H1 (cell line): ENCODE measurements at regions not wholly inside any gene's neighbourhood (a gene's known extent, or its start where the extent isn't known, plus 50 kb on each side); places are given as distances from the start of the nearest gene placed in this dataset.

Experiments used
- CTCF ChIA-PET: fragments of 300-600 bp; sonication (Branson Sonifier 250); formaldehyde crosslinking; loops from one replicate; lab custom pipeline; 2021; ENCODE audit not compliant: partially characterized antibody; lab: Charles Lee
- POLR2A ChIA-PET: fragments of 300-600 bp; sonication (Branson Sonifier 250); formaldehyde crosslinking; loops from one replicate; lab custom pipeline; 2021; ENCODE audit warnings: inconsistent platforms; ENCODE audit not compliant: partially characterized antibody; lab: Charles Lee
- DNase-seq, 2 experiments: peaks; one replicate each; pipeline versions ENCODE4 v3.0.0 to v3.0.0-alpha.2; 2010 to 2022; ENCODE audit warnings: low spot score in 2 of 2, low read depth in 1 of 2, mixed read lengths in 1 of 2
- FAIRE-seq: peaks from 2 replicates; lab custom pipeline; 2011; peaks lifted over from hg19 to GRCh38; lab: Jason Lieb, UNC
- H2AFZ ChIP-seq: 2 replicates; pipeline ENCODE4 v1.8.1; 2012; ENCODE audit warnings: low read length, inconsistent platforms
- H2AK5ac ChIP-seq: 2 replicates; pipeline ENCODE4 v1.6.1; 2013; ENCODE audit warnings: low read depth, low read length
- H2BK120ac ChIP-seq: replicated peaks from 2 replicates; pipeline ENCODE3; 2013; ENCODE audit warnings: low read depth, low read length, inconsistent platforms
- H2BK12ac ChIP-seq: 2 replicates; pipeline ENCODE4 v1.6.1; 2013; ENCODE audit warnings: low read depth, low read length
- H2BK15ac ChIP-seq: 2 replicates; pipeline ENCODE4 v1.6.1; 2013; ENCODE audit warnings: low read length
- H2BK20ac ChIP-seq: 2 replicates; pipeline ENCODE4 v1.6.1; 2013; ENCODE audit warnings: low read length
- H2BK5ac ChIP-seq: 2 replicates; pipeline ENCODE4 v1.6.1; 2013; ENCODE audit warnings: low read depth, low read length
- H3K14ac ChIP-seq: 2 replicates; pipeline ENCODE4 v1.6.1; 2013; ENCODE audit warnings: inconsistent platforms; ENCODE audit not compliant: insufficient read length
- H3K18ac ChIP-seq: 2 replicates; pipeline ENCODE4 v1.6.1; 2013; ENCODE audit warnings: low read length; ENCODE audit errors: extremely low read depth
- H3K23ac ChIP-seq: 2 replicates; pipeline ENCODE4 v1.6.1; 2013; ENCODE audit warnings: inconsistent platforms; ENCODE audit not compliant: insufficient read length
- H3K23me2 ChIP-seq: 2 replicates; pipeline ENCODE4 v1.6.1; 2013; ENCODE audit warnings: low read depth, low read length
- H3K27ac ChIP-seq: 2 replicates; pipeline ENCODE4 v1.6.1; 2011; ENCODE audit warnings: low read depth, low read length, inconsistent platforms
- H3K27me3 ChIP-seq, 4 experiments: replicated peaks in 1 of 4; 1 replicate in 1 of 4; 2 replicates in 3 of 4; pipeline versions ENCODE4 v1.6.1 to v1.8.1; 2011 to 2013; ENCODE audit warnings: low read length in 3 of 4, mild to moderate bottlenecking in 3 of 4, inconsistent platforms in 2 of 4, mixed read lengths in 2 of 4, moderate library complexity in 1 of 4; ENCODE audit not compliant: control insufficient read depth in 3 of 4, insufficient read depth in 3 of 4; ENCODE audit errors: extremely low read depth in 1 of 4
- H3K36me3 ChIP-seq, 4 experiments: 2 replicates each; pipeline versions ENCODE4 v1.6.1 to v1.8.1; 2011 to 2013; ENCODE audit warnings: mild to moderate bottlenecking in 4 of 4, low read length in 3 of 4, moderate library complexity in 2 of 4, control low read depth in 1 of 4, inconsistent platforms in 1 of 4; ENCODE audit not compliant: insufficient read depth in 4 of 4, control insufficient read depth in 2 of 4
- H3K4ac ChIP-seq: replicated peaks from 2 replicates; pipeline ENCODE3; 2013; ENCODE audit warnings: low read length, low read depth, mixed read lengths, inconsistent platforms; ENCODE audit not compliant: insufficient read length
- H3K4me1 ChIP-seq, 4 experiments: replicated peaks in 1 of 4; 1 replicate in 1 of 4; 2 replicates in 3 of 4; pipeline versions ENCODE4 v1.6.1 to v1.8.1; 2011 to 2013; ENCODE audit warnings: low read length in 3 of 4, inconsistent platforms in 2 of 4, mixed read lengths in 1 of 4; ENCODE audit not compliant: insufficient read depth in 4 of 4, control insufficient read depth in 3 of 4
- H3K4me2 ChIP-seq, 2 experiments: 2 replicates each; pipeline versions ENCODE4 v1.6.1 to v1.8.1; 2011 to 2013; ENCODE audit warnings: low read depth in 2 of 2, low read length in 2 of 2, control low read depth in 1 of 2, inconsistent platforms in 1 of 2, mild to moderate bottlenecking in 1 of 2; ENCODE audit not compliant: insufficient read depth in 1 of 2
- H3K4me3 ChIP-seq, 4 experiments: fragments of 200-600, 300-600 bp in 1 of 4; sonication (generic), shearing (Covaris generic), sonication (Bioruptor Twin) in 1 of 4; 2 replicates each; pipeline versions ENCODE4 v1.5.1 to v1.8.1; 2011 to 2016; ENCODE audit warnings: low read length in 4 of 4, low read depth in 3 of 4, control low read depth in 2 of 4, inconsistent platforms in 2 of 4, mild to moderate bottlenecking in 2 of 4, mixed read lengths in 1 of 4, moderate library complexity in 1 of 4; ENCODE audit not compliant: insufficient read depth in 2 of 4; ENCODE audit errors: extremely low read depth in 1 of 4
- H3K56ac ChIP-seq: replicated peaks from 2 replicates; pipeline ENCODE3; 2013; ENCODE audit warnings: low read depth, mild to moderate bottlenecking, mixed read lengths, low read length, inconsistent platforms; ENCODE audit not compliant: insufficient read length
- H3K79me1 ChIP-seq: 2 replicates; pipeline ENCODE4 v1.6.1; 2013; ENCODE audit warnings: low read depth, low read length, control low read depth
- H3K79me2 ChIP-seq, 2 experiments: 2 replicates each; pipeline versions ENCODE4 v1.6.1 to v1.8.1; 2012 to 2013; ENCODE audit warnings: low read length in 2 of 2, mild to moderate bottlenecking in 2 of 2, inconsistent platforms in 1 of 2; ENCODE audit not compliant: insufficient read depth in 2 of 2, control insufficient read depth in 1 of 2
- H3K9ac ChIP-seq, 4 experiments: replicated peaks in 1 of 4; 1 replicate in 1 of 4; 2 replicates in 3 of 4; pipeline versions ENCODE4 v1.6.1 to v1.8.1; 2011 to 2013; ENCODE audit warnings: low read depth in 3 of 4, low read length in 3 of 4, control low read depth in 2 of 4, mild to moderate bottlenecking in 2 of 4, moderate library complexity in 2 of 4, inconsistent platforms in 1 of 4; ENCODE audit errors: extremely low read depth in 1 of 4
- H3K9me3 ChIP-seq, 2 experiments: 2 replicates each; pipeline versions ENCODE4 v1.6.1 to v1.8.1; 2012 to 2013; ENCODE audit warnings: mild to moderate bottlenecking in 2 of 2, moderate library complexity in 2 of 2, control low read depth in 1 of 2, inconsistent platforms in 1 of 2, low read depth in 1 of 2, low read length in 1 of 2, mixed read lengths in 1 of 2; ENCODE audit not compliant: insufficient read depth in 2 of 2
- H4K20me1 ChIP-seq, 2 experiments: replicated peaks in 1 of 2; 2 replicates each; pipeline versions ENCODE3 to v1.8.1; 2011 to 2013; ENCODE audit warnings: inconsistent platforms in 2 of 2, low read length in 2 of 2, mild to moderate bottlenecking in 1 of 2; ENCODE audit not compliant: insufficient read depth in 2 of 2, control insufficient read depth in 1 of 2
- H4K5ac ChIP-seq: 2 replicates; pipeline ENCODE4 v1.6.1; 2013; ENCODE audit warnings: low read length, low read depth, mixed read lengths, inconsistent platforms; ENCODE audit not compliant: insufficient read length
- H4K8ac ChIP-seq: 2 replicates; pipeline ENCODE4 v1.8.0; 2013; ENCODE audit warnings: mild to moderate bottlenecking, moderate library complexity, low read length, inconsistent platforms; ENCODE audit not compliant: insufficient read depth; ENCODE audit errors: extremely low read depth
- H4K91ac ChIP-seq: replicated peaks from 2 replicates; pipeline ENCODE3; 2013; ENCODE audit warnings: low read length, mixed read lengths, inconsistent platforms; ENCODE audit not compliant: insufficient read length
- BRCA1 ChIP-seq: IDR thresholded peaks from 2 replicates; pipeline ENCODE4 v1.6.1; 2012; ENCODE audit warnings: low read depth, low read length, improper control_type of control experiment
- CBX8 ChIP-seq: fragments of 300-800, 300-1000 bp; sonication (generic); IDR thresholded peaks from 2 replicates; pipeline ENCODE4 v1.7.1; 2016; ENCODE audit warnings: low read depth, low read length, borderline replicate concordance
- CEBPB ChIP-seq: IDR thresholded peaks from 2 replicates; pipeline ENCODE4 v1.6.1; 2012; ENCODE audit warnings: low read depth, low read length
- CREB1 ChIP-seq: IDR thresholded peaks from 2 replicates; pipeline ENCODE4 v1.6.1; 2012; ENCODE audit warnings: inconsistent platforms
- KDM4A ChIP-seq: IDR thresholded peaks from one replicate; pipeline ENCODE4 v1.7.1; 2012; ENCODE audit warnings: low read depth, mild to moderate bottlenecking, moderate library complexity, low read length, inconsistent platforms; ENCODE audit not compliant: severe bottlenecking
- RFX5 ChIP-seq: IDR thresholded peaks from 2 replicates; pipeline ENCODE4 v1.6.1; 2011; ENCODE audit warnings: low read depth, low read length, improper control_type of control experiment, borderline replicate concordance
- SIRT6 ChIP-seq: IDR thresholded peaks from one replicate; pipeline ENCODE4 v1.7.1; 2012; ENCODE audit warnings: low read length, inconsistent platforms
- SIX5 ChIP-seq: IDR thresholded peaks from 2 replicates; pipeline ENCODE4 v1.6.1; 2011; ENCODE audit warnings: mild to moderate bottlenecking, low read depth, low read length
- YY1 ChIP-seq: IDR thresholded peaks from 2 replicates; pipeline ENCODE4 v1.6.1; 2011; ENCODE audit warnings: low read depth, mild to moderate bottlenecking, low read length
- WGBS, 2 experiments: shearing (Covaris generic) in 1 of 2; methylation state at CpG; one replicate each; pipeline versions ENCODE4 v1.1.6 to v1.1.7; 2013 to 2015; ENCODE audit warnings: low lambda C conversion rate in 2 of 2, mixed read lengths in 2 of 2, inconsistent platforms in 1 of 2, low coverage in 1 of 2, missing lambda C conversion rate in 1 of 2; ENCODE audit not compliant: insufficient replicate concordance in 2 of 2, insufficient coverage in 1 of 2, insufficient read length in 1 of 2; ENCODE audit errors: extremely low coverage in 1 of 2, missing lambda C conversion rate in 1 of 2; 5-methylcytosine and 5-hydroxymethylcytosine counted together
- TF ChIP-seq, protein P1 (sequence below): IDR thresholded peaks from 2 replicates; pipeline ENCODE4 v1.6.1; 2011; ENCODE audit warnings: low read depth, mild to moderate bottlenecking, low read length; ENCODE audit not compliant: insufficient read depth

DNA sequence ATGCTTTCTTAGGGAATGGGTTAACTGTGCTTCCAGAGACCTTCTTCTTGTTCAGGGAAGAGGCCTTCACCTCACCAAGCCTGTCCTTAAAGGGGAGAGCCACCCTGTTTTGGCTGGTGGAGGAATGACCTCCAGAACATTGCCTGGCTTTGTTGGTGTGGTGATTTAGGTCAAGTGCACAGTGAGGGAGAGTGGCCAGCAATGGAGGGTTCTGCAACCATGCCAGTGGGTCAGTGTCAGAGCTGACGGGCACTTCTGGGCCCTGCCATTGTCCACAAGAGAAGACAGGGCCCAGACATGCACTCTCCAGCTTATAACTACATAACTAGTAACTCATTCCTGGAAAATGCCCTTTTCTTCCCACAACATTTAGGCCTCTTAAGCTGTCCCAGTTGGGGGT is 238.5 kb upstream of the AKR1E2 start:
- no peaks in the 10 kb centered on the region for H3K79me2 ChIP-seq
- no peak overlapping the region for H4K8ac ChIP-seq
- H2BK20ac ChIP-seq: no peak overlapping the region
- H4K5ac ChIP-seq: no peak overlapping the region
- no peak overlapping the region for H2AK5ac ChIP-seq
- no peak overlapping the region for H3K56ac ChIP-seq
- H2BK5ac ChIP-seq: no peak overlapping the region
- no peaks in the 10 kb centered on the region for H3K36me3 ChIP-seq
- no peak overlapping the region for H3K4me2 ChIP-seq
- H3K14ac ChIP-seq: no peak overlapping the region
- H3K9me3 ChIP-seq: no peaks in the 10 kb centered on the region
- H3K23me2 ChIP-seq: no peaks in the 10 kb centered on the region
- H3K4me3 ChIP-seq: no peak overlapping the region
- DNase-seq (no peak), FAIRE-seq (no peak)
- H3K79me1 ChIP-seq: no peaks in the 10 kb centered on the region
- no peaks in the 10 kb centered on the region for H3K27me3 ChIP-seq
- H3K23ac ChIP-seq: no peak overlapping the region
- H2AFZ ChIP-seq: no peak overlapping the region
- H2BK12ac ChIP-seq: no peak overlapping the region
- ChIA-PET CTCF (no interaction called here), POLR2A (interaction anchor here (0.7 kb wide), 1 partner anchor 50 kb away, joined by 3 read pairs; no protein-coding TSS in a partner anchor)
- H4K91ac ChIP-seq: no peak overlapping the region
- H3K4me1 ChIP-seq: no peaks in the 10 kb centered on the region
- no peak overlapping the region for H3K4ac ChIP-seq
- no peak overlapping the region for H3K9ac ChIP-seq
- no peak overlapping the region for H3K27ac ChIP-seq
- 86% methylated on average over 1 of the region's 1 CpG; no CpG with 5 or more reads in 1 of the 2 experiments for WGBS, 2 experiments
- H2BK120ac ChIP-seq: no peak overlapping the region
- no peak overlapping the region for H3K18ac ChIP-seq
- no peak overlapping the region for H2BK15ac ChIP-seq
- no peaks in the 10 kb centered on the region for H4K20me1 ChIP-seq
- TF ChIP-seq SIX5 (no peak), SIRT6 (no peak), BRCA1 (no peak), KDM4A (no peak), RFX5 (no peak), CREB1 (no peak), YY1 (no peak), CBX8 (no peak), CEBPB (no peak)
- TF ChIP-seq, protein P1, sequence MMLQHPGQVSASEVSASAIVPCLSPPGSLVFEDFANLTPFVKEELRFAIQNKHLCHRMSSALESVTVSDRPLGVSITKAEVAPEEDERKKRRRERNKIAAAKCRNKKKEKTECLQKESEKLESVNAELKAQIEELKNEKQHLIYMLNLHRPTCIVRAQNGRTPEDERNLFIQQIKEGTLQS: no peak
